Astrocyte (in vitro differentiated cells and primary cell): ENCODE measurements at regions not wholly inside any gene's neighbourhood (a gene's known extent, or its start where the extent isn't known, plus 50 kb on each side); places are given as distances from the start of the nearest gene placed in this dataset.

Source experiments
- DNase-seq: peaks from one replicate; pipeline ENCODE4 v3.0.0-alpha.2; 2010; ENCODE audit warnings: low read depth
- FAIRE-seq: peaks from 2 replicates; lab custom pipeline; 2011; peaks lifted over from hg19 to GRCh38; lab: Jason Lieb, UNC
- H2AFZ ChIP-seq: 2 replicates; pipeline ENCODE4 v1.6.0; 2012; ENCODE audit warnings: low read depth, low read length, inconsistent platforms
- H3K27ac ChIP-seq: 2 replicates; pipeline ENCODE4 v1.5.1; 2011; ENCODE audit warnings: low read depth, low read length, inconsistent platforms
- H3K27me3 ChIP-seq: 2 replicates; pipeline ENCODE4 v1.6.0; 2011; ENCODE audit warnings: low read length, inconsistent platforms; ENCODE audit not compliant: insufficient read depth
- H3K36me3 ChIP-seq: 2 replicates; pipeline ENCODE4 v1.5.1; 2011; ENCODE audit warnings: low read length, inconsistent platforms; ENCODE audit not compliant: insufficient read depth
- H3K4me1 ChIP-seq: 2 replicates; pipeline ENCODE4 v1.5.1; 2011; ENCODE audit warnings: low read length, inconsistent platforms; ENCODE audit not compliant: insufficient read depth
- H3K4me2 ChIP-seq: 2 replicates; pipeline ENCODE4 v1.6.0; 2012; ENCODE audit warnings: low read length, inconsistent platforms
- H3K4me3 ChIP-seq: 2 replicates; pipeline ENCODE4 v1.5.1; 2011; ENCODE audit warnings: low read depth, mild to moderate bottlenecking, low read length, inconsistent platforms; ENCODE audit not compliant: insufficient read depth
- H3K79me2 ChIP-seq: 2 replicates; pipeline ENCODE4 v1.6.0; 2012; ENCODE audit warnings: mild to moderate bottlenecking, low read length, inconsistent platforms; ENCODE audit not compliant: insufficient read depth
- H3K9ac ChIP-seq: 2 replicates; pipeline ENCODE4 v1.6.0; 2012; ENCODE audit warnings: mild to moderate bottlenecking, low read length, inconsistent platforms
- H3K9me3 ChIP-seq: 2 replicates; pipeline ENCODE4 v1.5.1; 2012; ENCODE audit warnings: low read depth, mild to moderate bottlenecking, low read length, inconsistent platforms; ENCODE audit not compliant: insufficient read depth
- H4K20me1 ChIP-seq: 2 replicates; pipeline ENCODE4 v1.6.0; 2012; ENCODE audit warnings: low read length, inconsistent platforms; ENCODE audit not compliant: insufficient read depth
- H3K27ac Mint-ChIP-seq: one replicate; pipeline ENCODE4 v1.8.0; 2021; ENCODE audit warnings: mild to moderate bottlenecking, mixed read lengths; ENCODE audit not compliant: unreplicated experiment
- H3K27me3 Mint-ChIP-seq: one replicate; pipeline ENCODE4 v1.8.0; 2021; ENCODE audit warnings: low read depth, mixed read lengths; ENCODE audit not compliant: unreplicated experiment
- H3K36me3 Mint-ChIP-seq: one replicate; pipeline ENCODE4 v1.8.0; 2021; ENCODE audit warnings: low read depth, mixed read lengths; ENCODE audit not compliant: unreplicated experiment
- H3K4me1 Mint-ChIP-seq: one replicate; pipeline ENCODE4 v1.8.0; 2021; ENCODE audit warnings: low read depth, mixed read lengths; ENCODE audit not compliant: unreplicated experiment
- H3K4me3 Mint-ChIP-seq: one replicate; pipeline ENCODE4 v1.8.0; 2021; ENCODE audit warnings: mild to moderate bottlenecking, moderate library complexity, mixed read lengths; ENCODE audit not compliant: unreplicated experiment
- H3K9me3 Mint-ChIP-seq: one replicate; pipeline ENCODE4 v1.8.0; 2021; ENCODE audit warnings: mild to moderate bottlenecking, mixed read lengths; ENCODE audit not compliant: unreplicated experiment
- CTCF ChIP-seq: IDR thresholded peaks from 2 replicates; pipeline ENCODE4 v1.5.1; 2011; ENCODE audit warnings: low read depth, mild to moderate bottlenecking, inconsistent platforms, low read length, moderate library complexity; ENCODE audit not compliant: insufficient read depth
- EZH2 ChIP-seq: IDR thresholded peaks from 2 replicates; pipeline ENCODE4 v1.6.1; 2012; ENCODE audit warnings: mild to moderate bottlenecking, low read length, inconsistent platforms; ENCODE audit not compliant: insufficient read depth

- peaks cover 3% of the 10 kb centered on the region for H3K4me1 Mint-ChIP-seq
- Histone ChIP-seq H4K20me1 (no peaks in the 10 kb centered on the region), H3K9ac (no peak overlapping the region), H3K36me3 (no peaks in the 10 kb centered on the region), H3K4me3 (no peak overlapping the region), H3K79me2 (no peaks in the 10 kb centered on the region), H3K9me3 (no peaks in the 10 kb centered on the region), H2AFZ (no peak overlapping the region), H3K4me1 (no peaks in the 10 kb centered on the region), H3K4me2 (no peak overlapping the region), H3K27ac (no peak overlapping the region), H3K27me3 (no peaks in the 10 kb centered on the region)
- DNase-seq (no peak), FAIRE-seq (no peak)
- H3K27me3 Mint-ChIP-seq = no peaks in the 10 kb centered on the region
- no peaks in the 10 kb centered on the region for H3K9me3 Mint-ChIP-seq
- no peak overlapping the region for H3K4me3 Mint-ChIP-seq
- H3K27ac Mint-ChIP-seq = no peak overlapping the region
- no peaks in the 10 kb centered on the region for H3K36me3 Mint-ChIP-seq
- TF ChIP-seq CTCF (no peak), EZH2 (no peak)
Measured at GRCh38 chr9:73239570-73240265, 88.1 kb downstream of the ANXA1 start.

- Mint-ChIP-seq H3K27me3 (no peaks in the 10 kb centered on the region), H3K4me1 (peaks cover 3% of the 10 kb centered on the region), H3K9me3 (no peaks in the 10 kb centered on the region), H3K27ac (no peak overlapping the region), H3K36me3 (no peaks in the 10 kb centered on the region), H3K4me3 (no peak overlapping the region)
- FAIRE-seq (no peak), DNase-seq (no peak)
- H4K20me1 ChIP-seq = no peaks in the 10 kb centered on the region
- no peak overlapping the region for H2AFZ ChIP-seq
- no peak overlapping the region for H3K4me2 ChIP-seq
- no peak overlapping the region for H3K27ac ChIP-seq
- no peaks in the 10 kb centered on the region for H3K27me3 ChIP-seq
- no peaks in the 10 kb centered on the region for H3K9me3 ChIP-seq
- TF ChIP-seq EZH2 (no peak), CTCF (no peak)
- no peaks in the 10 kb centered on the region for H3K4me1 ChIP-seq
- no peak overlapping the region for H3K9ac ChIP-seq
- H3K79me2 ChIP-seq = no peaks in the 10 kb centered on the region
- H3K36me3 ChIP-seq = no peaks in the 10 kb centered on the region
- H3K4me3 ChIP-seq = no peak overlapping the region
Measured at GRCh38 chr9:73243078-73243477, 91.4 kb downstream of the ANXA1 start.

GRCh38 chr9:73259086-73259696 lies 107.5 kb downstream of the ANXA1 start:
- TF ChIP-seq CTCF = no peak
- TF ChIP-seq EZH2 = no peak
- Histone ChIP-seq H3K9me3 (no peaks in the 10 kb centered on the region), H2AFZ (no peak overlapping the region), H3K27me3 (no peaks in the 10 kb centered on the region), H3K4me3 (no peak overlapping the region), H4K20me1 (no peaks in the 10 kb centered on the region), H3K36me3 (no peaks in the 10 kb centered on the region), H3K9ac (no peak overlapping the region), H3K4me2 (no peak overlapping the region), H3K27ac (no peak overlapping the region), H3K79me2 (no peaks in the 10 kb centered on the region), H3K4me1 (no peaks in the 10 kb centered on the region)
- FAIRE-seq (no peak), DNase-seq (no peak)
- no peak overlapping the region for H3K4me3 Mint-ChIP-seq
- H3K27me3 Mint-ChIP-seq = no peaks in the 10 kb centered on the region
- no peak overlapping the region for H3K27ac Mint-ChIP-seq
- H3K4me1 Mint-ChIP-seq = peaks cover under 1% of the 10 kb centered on the region
- no peaks in the 10 kb centered on the region for H3K36me3 Mint-ChIP-seq
- peaks cover 2% of the 10 kb centered on the region for H3K9me3 Mint-ChIP-seq
